Panc1 (cell line): ENCODE measurements at regions not wholly inside any gene's neighbourhood (a gene's known extent, or its start where the extent isn't known, plus 50 kb on each side); places are given as distances from the start of the nearest gene placed in this dataset.

Experiments
- ATAC-seq: fragments of 200-7000 bp; cut with Tn5 transposase; 2 replicates; pipeline ENCODE4 v1.9.1; 2020; ENCODE audit warnings: mild to moderate bottlenecking, moderate library complexity
- BruUV-seq: library from RNA; stranded (reverse); fragments of 400-500 nt; replicated peaks from 2 replicates; lab custom pipeline; 2021; lab: Mats Ljungman, UMichigan
- CTCF ChIA-PET: fragments of 300-600 bp; sonication (Branson Sonifier 250); formaldehyde crosslinking; loops from one replicate; lab custom pipeline; 2022; ENCODE audit warnings: antibody characterized with exemption; lab: Charles Lee
- POLR2A ChIA-PET: fragments of 300-600 bp; sonication (Branson Sonifier 250); formaldehyde crosslinking; loops from one replicate; lab custom pipeline; 2022; ENCODE audit warnings: antibody characterized with exemption; lab: Charles Lee
- DNase-seq: peaks from one replicate; pipeline ENCODE4 v3.0.0-alpha.2; 2010; ENCODE audit warnings: low read depth, low spot score
- H3K27ac ChIP-seq: 2 replicates; pipeline ENCODE4 v1.5.1; 2011; ENCODE audit warnings: mild to moderate bottlenecking, low read length, inconsistent platforms
- H3K27me3 ChIP-seq: fragments of 200-500 bp; sonication (Bioruptor generic); 2 replicates; pipeline ENCODE4 v1.6.0; 2014; ENCODE audit warnings: low read length, inconsistent platforms; ENCODE audit not compliant: control insufficient read depth, insufficient read depth
- H3K36me3 ChIP-seq: fragments of 200-500 bp; sonication (Bioruptor generic); 2 replicates; pipeline ENCODE4 v1.5.1; 2014; ENCODE audit warnings: inconsistent platforms, mild to moderate bottlenecking, low read length, moderate library complexity; ENCODE audit not compliant: control insufficient read depth, insufficient read depth
- H3K4me1 ChIP-seq: 2 replicates; pipeline ENCODE4 v1.5.1; 2011; ENCODE audit warnings: inconsistent platforms, mild to moderate bottlenecking, low read length, moderate library complexity; ENCODE audit not compliant: control insufficient read depth, insufficient read depth
- H3K4me3 ChIP-seq, 2 experiments: 2 replicates each; pipeline ENCODE4 v1.5.1; 2011 to 2012; ENCODE audit warnings: low read depth in 2 of 2, low read length in 2 of 2, mild to moderate bottlenecking in 2 of 2, inconsistent platforms in 1 of 2, moderate library complexity in 1 of 2
- H3K9me3 ChIP-seq: fragments of 200-500 bp; sonication (Bioruptor generic); 2 replicates; pipeline ENCODE4 v1.5.1; 2014; ENCODE audit warnings: low read depth, mild to moderate bottlenecking, inconsistent platforms, low read length, moderate library complexity; ENCODE audit not compliant: control insufficient read depth, insufficient read depth
- CTCF ChIP-seq: fragments of 450-650 bp; IDR thresholded peaks from 2 replicates; pipeline ENCODE4 v1.5.1; 2017; ENCODE audit warnings: mild to moderate bottlenecking
- POLR2AphosphoS5 ChIP-seq: IDR thresholded peaks from 2 replicates; pipeline ENCODE4 v1.6.1; 2012; ENCODE audit warnings: mild to moderate bottlenecking, low read depth, low read length, moderate library complexity
- REST ChIP-seq, 2 experiments: IDR thresholded peaks; 2 replicates each; pipeline ENCODE4 v1.6.1; 2011 to 2012; ENCODE audit warnings: low read depth in 2 of 2, control low read depth in 1 of 2, low read length in 1 of 2, mild to moderate bottlenecking in 1 of 2, moderate library complexity in 1 of 2; ENCODE audit not compliant: insufficient read depth in 1 of 2
- SIN3A ChIP-seq: IDR thresholded peaks from 2 replicates; pipeline ENCODE4 v1.6.1; 2012; ENCODE audit warnings: low read depth, mild to moderate bottlenecking, low read length, moderate library complexity, borderline replicate concordance; ENCODE audit not compliant: insufficient read depth
- TCF7L2 ChIP-seq: IDR thresholded peaks from 2 replicates; pipeline ENCODE4 v1.6.1; 2011; ENCODE audit warnings: mild to moderate bottlenecking, low read depth, low read length, inconsistent platforms
- in situ Hi-C: cut with HindIII; loops from 2 replicates; pipeline ENCODE4 v1.10.0; 2016; ENCODE audit warnings: low sequenced_read_pairs, low pct_unique_long_range_greater_than_20kb
- intact Hi-C: fragments of 100-400 bp; cut with micrococcal nuclease; formaldehyde crosslinking; loops from one replicate; pipeline ENCODE4 v1.10.0; 2022; ENCODE audit not compliant: unreplicated experiment

- POLR2A ChIA-PET: no interaction called here
- ATAC-seq: no peak
- Histone ChIP-seq H3K4me3 (no peak overlapping the region), H3K27me3 (no peaks in the 10 kb centered on the region), H3K4me1 (no peaks in the 10 kb centered on the region), H3K27ac (no peak overlapping the region), H3K36me3 (no peaks in the 10 kb centered on the region), H3K9me3 (no peaks in the 10 kb centered on the region)
- BruUV-seq: no TSS peak
- CTCF ChIA-PET: no interaction called here
- no peak for DNase-seq
- in situ Hi-C loops: no loop called here
- intact Hi-C loops: no loop called here
- TF ChIP-seq REST (IDR thresholded peaks at IDR 0.05; ENCODE audit: insufficient read depth in 1 of 2, low read depth in 2 of 2, low read length in 1 of 2): no peak
- no peak for TF ChIP-seq SIN3A
- TF ChIP-seq CTCF: no peak
- no peak for TF ChIP-seq TCF7L2
- TF ChIP-seq POLR2AphosphoS5: no peak
These were observed 102.4 kb upstream of the LRIG1 start for GRCh38 chr3:66603151-66603611.

GRCh38 chr3:66604481-66604880, 103.7 kb upstream of the LRIG1 start:
- no TSS peak for BruUV-seq
- TF ChIP-seq POLR2AphosphoS5 (no peak), REST (IDR thresholded peaks at IDR 0.05; ENCODE audit: insufficient read depth in 1 of 2, low read depth in 2 of 2, low read length in 1 of 2) (no peak), CTCF (no peak), SIN3A (no peak), TCF7L2 (no peak)
- Histone ChIP-seq H3K27me3 (no peaks in the 10 kb centered on the region), H3K9me3 (no peaks in the 10 kb centered on the region), H3K36me3 (no peaks in the 10 kb centered on the region), H3K27ac (no peak overlapping the region), H3K4me3 (no peak overlapping the region), H3K4me1 (no peaks in the 10 kb centered on the region)
- DNase-seq (no peak), ATAC-seq (no peak)
- in situ Hi-C loops (no loop called here), intact Hi-C loops (no loop called here)
- ChIA-PET POLR2A (no interaction called here), CTCF (no interaction called here)
